ENCODE measurements at regions not wholly inside any gene's neighbourhood (a gene's known extent, or its start where the extent isn't known, plus 50 kb on each side); places are given as distances from the start of the nearest gene placed in this dataset.

GRCh38 chr9:119523508-119523907, 154.3 kb upstream of the BRINP1 start:
- H3K27me3 ChIP-seq (ENCODE audit: control insufficient read depth, insufficient read depth, low read length), result no peaks in the 10 kb centered on the region
- H3K9ac ChIP-seq (ENCODE audit: low read length), result no peak overlapping the region
- no peak overlapping the region for H3K27ac ChIP-seq (ENCODE audit: low read depth, low read length)
- H3K4me1 ChIP-seq (ENCODE audit: control insufficient read depth, insufficient read depth, low read length), result no peaks in the 10 kb centered on the region
- H3K36me3 ChIP-seq (ENCODE audit: control insufficient read depth, insufficient read depth, low read length), result no peaks in the 10 kb centered on the region
- H3K4me3 ChIP-seq (ENCODE audit: low read length), result no peak overlapping the region

GRCh38 chr9:119522381-119522780, 153.1 kb upstream of the BRINP1 start:
- H3K27ac ChIP-seq (ENCODE audit: low read depth, low read length), result no peak overlapping the region
- H3K4me3 ChIP-seq (ENCODE audit: low read length), result no peak overlapping the region
- no peaks in the 10 kb centered on the region for H3K27me3 ChIP-seq (ENCODE audit: control insufficient read depth, insufficient read depth, low read length)
- H3K9ac ChIP-seq (ENCODE audit: low read length), result no peak overlapping the region
- no peaks in the 10 kb centered on the region for H3K36me3 ChIP-seq (ENCODE audit: control insufficient read depth, insufficient read depth, low read length)
- no peaks in the 10 kb centered on the region for H3K4me1 ChIP-seq (ENCODE audit: control insufficient read depth, insufficient read depth, low read length)

GRCh38 chr9:119509291-119509905, 140.2 kb upstream of the BRINP1 start:
- H3K36me3 ChIP-seq (ENCODE audit: control insufficient read depth, insufficient read depth, low read length), result no peaks in the 10 kb centered on the region
- H3K4me3 ChIP-seq (ENCODE audit: low read length), result no peak overlapping the region
- no peaks in the 10 kb centered on the region for H3K4me1 ChIP-seq (ENCODE audit: control insufficient read depth, insufficient read depth, low read length)
- H3K9ac ChIP-seq (ENCODE audit: low read length), result no peak overlapping the region
- no peaks in the 10 kb centered on the region for H3K27me3 ChIP-seq (ENCODE audit: control insufficient read depth, insufficient read depth, low read length)
- no peak overlapping the region for H3K27ac ChIP-seq (ENCODE audit: low read depth, low read length)

GRCh38 chr9:119501374-119501773, 132.1 kb upstream of the BRINP1 start:
- Histone ChIP-seq H3K9ac (ENCODE audit: low read length) (no peak overlapping the region), H3K27ac (ENCODE audit: low read depth, low read length) (no peak overlapping the region), H3K4me1 (ENCODE audit: control insufficient read depth, insufficient read depth, low read length) (no peaks in the 10 kb centered on the region), H3K36me3 (ENCODE audit: control insufficient read depth, insufficient read depth, low read length) (no peaks in the 10 kb centered on the region), H3K27me3 (ENCODE audit: control insufficient read depth, insufficient read depth, low read length) (no peaks in the 10 kb centered on the region), H3K4me3 (ENCODE audit: low read length) (no peak overlapping the region)

- no peak overlapping the region for H3K4me3 ChIP-seq (ENCODE audit: low read length)
- H3K4me1 ChIP-seq (ENCODE audit: control insufficient read depth, insufficient read depth, low read length), result no peaks in the 10 kb centered on the region
- no peak overlapping the region for H3K9ac ChIP-seq (ENCODE audit: low read length)
- H3K27me3 ChIP-seq (ENCODE audit: control insufficient read depth, insufficient read depth, low read length), result no peaks in the 10 kb centered on the region
- no peak overlapping the region for H3K27ac ChIP-seq (ENCODE audit: low read depth, low read length)
- no peaks in the 10 kb centered on the region for H3K36me3 ChIP-seq (ENCODE audit: control insufficient read depth, insufficient read depth, low read length)
These were observed 131.0 kb upstream of the BRINP1 start for GRCh38 chr9:119500072-119500771.

- no peak overlapping the region for H3K27ac ChIP-seq (ENCODE audit: low read depth, low read length)
- H3K27me3 ChIP-seq (ENCODE audit: control insufficient read depth, insufficient read depth, low read length), result no peaks in the 10 kb centered on the region
- no peaks in the 10 kb centered on the region for H3K4me1 ChIP-seq (ENCODE audit: control insufficient read depth, insufficient read depth, low read length)
- H3K36me3 ChIP-seq (ENCODE audit: control insufficient read depth, insufficient read depth, low read length), result no peaks in the 10 kb centered on the region
- no peak overlapping the region for H3K9ac ChIP-seq (ENCODE audit: low read length)
- H3K4me3 ChIP-seq (ENCODE audit: low read length), result no peak overlapping the region
These were observed 118.0 kb upstream of the BRINP1 start for GRCh38 chr9:119487118-119487827.

GRCh38 chr9:119483153-119483552, 113.9 kb upstream of the BRINP1 start:
- Histone ChIP-seq H3K27me3 (ENCODE audit: control insufficient read depth, insufficient read depth, low read length) (no peaks in the 10 kb centered on the region), H3K27ac (ENCODE audit: low read depth, low read length) (no peak overlapping the region), H3K9ac (ENCODE audit: low read length) (no peak overlapping the region), H3K36me3 (ENCODE audit: control insufficient read depth, insufficient read depth, low read length) (no peaks in the 10 kb centered on the region), H3K4me1 (ENCODE audit: control insufficient read depth, insufficient read depth, low read length) (no peaks in the 10 kb centered on the region), H3K4me3 (ENCODE audit: low read length) (no peak overlapping the region)

GRCh38 chr9:119477197-119477596, 108.0 kb upstream of the BRINP1 start:
- H3K36me3 ChIP-seq (ENCODE audit: control insufficient read depth, insufficient read depth, low read length), result no peaks in the 10 kb centered on the region

GRCh38 chr9:119458068-119458467, 88.8 kb upstream of the BRINP1 start:
- no peaks in the 10 kb centered on the region for H3K36me3 ChIP-seq (ENCODE audit: control insufficient read depth, insufficient read depth, low read length)
- H3K4me1 ChIP-seq (ENCODE audit: control insufficient read depth, insufficient read depth, low read length), result no peaks in the 10 kb centered on the region

More at GRCh38 chr9:119477197-119477596, 108.0 kb upstream of the BRINP1 start:
- no peak overlapping the region for H3K9ac ChIP-seq (ENCODE audit: low read length)
- H3K4me1 ChIP-seq (ENCODE audit: control insufficient read depth, insufficient read depth, low read length), result no peaks in the 10 kb centered on the region
- no peak overlapping the region for H3K4me3 ChIP-seq (ENCODE audit: low read length)
- H3K27ac ChIP-seq (ENCODE audit: low read depth, low read length), result no peak overlapping the region
- no peaks in the 10 kb centered on the region for H3K27me3 ChIP-seq (ENCODE audit: control insufficient read depth, insufficient read depth, low read length)

GRCh38 chr9:119453980-119454379, 84.7 kb upstream of the BRINP1 start:
- Histone ChIP-seq H3K27ac (ENCODE audit: low read depth, low read length) (no peak overlapping the region), H3K4me3 (ENCODE audit: low read length) (no peak overlapping the region), H3K27me3 (ENCODE audit: control insufficient read depth, insufficient read depth, low read length) (no peaks in the 10 kb centered on the region), H3K4me1 (ENCODE audit: control insufficient read depth, insufficient read depth, low read length) (no peaks in the 10 kb centered on the region), H3K36me3 (ENCODE audit: control insufficient read depth, insufficient read depth, low read length) (no peaks in the 10 kb centered on the region), H3K9ac (ENCODE audit: low read length) (no peak overlapping the region)

More at GRCh38 chr9:119458068-119458467, 88.8 kb upstream of the BRINP1 start:
- Histone ChIP-seq H3K4me3 (ENCODE audit: low read length) (no peak overlapping the region), H3K27ac (ENCODE audit: low read depth, low read length) (no peak overlapping the region), H3K9ac (ENCODE audit: low read length) (no peak overlapping the region), H3K27me3 (ENCODE audit: control insufficient read depth, insufficient read depth, low read length) (no peaks in the 10 kb centered on the region)

GRCh38 chr9:119453490-119453911, 84.3 kb upstream of the BRINP1 start:
- Histone ChIP-seq H3K9ac (ENCODE audit: low read length) (no peak overlapping the region), H3K36me3 (ENCODE audit: control insufficient read depth, insufficient read depth, low read length) (no peaks in the 10 kb centered on the region), H3K27me3 (ENCODE audit: control insufficient read depth, insufficient read depth, low read length) (no peaks in the 10 kb centered on the region), H3K4me1 (ENCODE audit: control insufficient read depth, insufficient read depth, low read length) (no peaks in the 10 kb centered on the region), H3K27ac (ENCODE audit: low read depth, low read length) (no peak overlapping the region), H3K4me3 (ENCODE audit: low read length) (no peak overlapping the region)

GRCh38 chr9:119451426-119451825, 82.2 kb upstream of the BRINP1 start:
- no peaks in the 10 kb centered on the region for H3K36me3 ChIP-seq (ENCODE audit: control insufficient read depth, insufficient read depth, low read length)
- H3K4me1 ChIP-seq (ENCODE audit: control insufficient read depth, insufficient read depth, low read length), result no peaks in the 10 kb centered on the region
- H3K27me3 ChIP-seq (ENCODE audit: control insufficient read depth, insufficient read depth, low read length), result no peaks in the 10 kb centered on the region
- no peak overlapping the region for H3K9ac ChIP-seq (ENCODE audit: low read length)
- H3K27ac ChIP-seq (ENCODE audit: low read depth, low read length), result no peak overlapping the region
- H3K4me3 ChIP-seq (ENCODE audit: low read length), result no peak overlapping the region
